C4-2B (cell line): ENCODE measurements at regions not wholly inside any gene's neighbourhood (a gene's known extent, or its start where the extent isn't known, plus 50 kb on each side); places are given as distances from the start of the nearest gene placed in this dataset.

Experiments used
- CTCF ChIP-seq: fragments of 450-650 bp; conservative IDR thresholded peaks from 2 replicates; pipeline ENCODE4 v1.5.1; 2017; ENCODE audit warnings: mild to moderate bottlenecking
- ZFX ChIP-seq: fragments of 450-650 bp; IDR thresholded peaks from 2 replicates; pipeline ENCODE4 v1.6.1; 2017

GRCh38 chr5:3124410-3124809 lies 372.9 kb upstream of the IRX2 start:
- TF ChIP-seq CTCF (no peak), ZFX (no peak)
